OCI-LY1 (cell line): ENCODE measurements at regions not wholly inside any gene's neighbourhood (a gene's known extent, or its start where the extent isn't known, plus 50 kb on each side); places are given as distances from the start of the nearest gene placed in this dataset.

Experiments used
- H2AFZ ChIP-seq: fragments of 200-600 bp; sonication (generic), shearing (Covaris generic); 2 replicates; pipeline ENCODE4 v1.6.0; 2014; ENCODE audit warnings: antibody characterized with exemption, mild to moderate bottlenecking, low read length
- H3F3A ChIP-seq: fragments of 200-600 bp; sonication (generic), shearing (Covaris generic); 2 replicates; pipeline ENCODE4 v1.6.0; 2014; ENCODE audit warnings: mild to moderate bottlenecking, antibody characterized with exemption, low read length, moderate library complexity; ENCODE audit not compliant: insufficient read depth
- H3K27ac ChIP-seq: fragments of 200-600 bp; sonication (generic); 2 replicates; pipeline ENCODE4 v1.5.1; 2014; ENCODE audit warnings: low read length, mixed run types, mild to moderate bottlenecking, low read depth; ENCODE audit not compliant: poor library complexity, severe bottlenecking
- H3K27me3 ChIP-seq: fragments of 200-600 bp; sonication (generic); 2 replicates; pipeline ENCODE4 v1.6.0; 2014; ENCODE audit warnings: antibody characterized with exemption, mild to moderate bottlenecking, low read length, moderate library complexity; ENCODE audit not compliant: insufficient read depth
- H3K36me3 ChIP-seq: fragments of 200-600 bp; sonication (generic); 2 replicates; pipeline ENCODE4 v1.6.1; 2014; ENCODE audit warnings: mild to moderate bottlenecking, antibody characterized with exemption, low read length, moderate library complexity, mixed read lengths; ENCODE audit not compliant: insufficient read depth
- H3K4me1 ChIP-seq: fragments of 200-600 bp; sonication (generic); 2 replicates; pipeline ENCODE4 v1.5.1; 2014; ENCODE audit warnings: mild to moderate bottlenecking, low read length, moderate library complexity; ENCODE audit not compliant: insufficient read depth, severe bottlenecking
- H3K4me2 ChIP-seq: fragments of 200-600 bp; sonication (generic), shearing (Covaris generic); 2 replicates; pipeline ENCODE4 v1.6.1; 2014; ENCODE audit warnings: low read length
- H3K4me3 ChIP-seq: fragments of 200-600 bp; sonication (generic); 2 replicates; pipeline ENCODE4 v1.5.1; 2014; ENCODE audit warnings: low read length, low read depth, mild to moderate bottlenecking, mixed read lengths; ENCODE audit not compliant: poor library complexity, severe bottlenecking
- H3K79me2 ChIP-seq: fragments of 200-600 bp; shearing (Covaris generic); 2 replicates; pipeline ENCODE4 v1.6.1; 2016; ENCODE audit warnings: mixed run types, low read length, mixed read lengths; ENCODE audit not compliant: insufficient read depth
- H3K9ac ChIP-seq: fragments of 200-600 bp; sonication (generic), shearing (Covaris generic); 2 replicates; pipeline ENCODE4 v1.6.1; 2014; ENCODE audit warnings: mild to moderate bottlenecking, low read length, mixed read lengths
- H3K9me2 ChIP-seq: fragments of 200-600 bp; sonication (generic), shearing (Covaris generic); 2 replicates; pipeline ENCODE4 v1.6.1; 2014; ENCODE audit warnings: low read depth, mild to moderate bottlenecking, low read length, mixed read lengths
- H3K9me3 ChIP-seq: fragments of 200-600 bp; shearing (Covaris generic); 2 replicates; pipeline ENCODE4 v1.6.1; 2014; ENCODE audit warnings: low read length, mixed read lengths
- H4K20me1 ChIP-seq: fragments of 200-600 bp; sonication (generic), shearing (Covaris generic); 2 replicates; pipeline ENCODE4 v1.6.0; 2016; ENCODE audit warnings: mild to moderate bottlenecking, low read length; ENCODE audit not compliant: insufficient read depth
- EZH2 ChIP-seq: fragments of 200-600 bp; sonication (generic), shearing (Covaris generic); IDR thresholded peaks from 2 replicates; pipeline ENCODE4 v1.8.0; 2017; ENCODE audit warnings: borderline replicate concordance, mixed run types, mild to moderate bottlenecking, antibody characterized with exemption, low read length, moderate library complexity, mixed read lengths
- TF ChIP-seq, protein P1 (sequence below): fragments of 200-600 bp; sonication (generic), shearing (Covaris generic); IDR thresholded peaks from 2 replicates; pipeline ENCODE4 v1.5.1; 2017; ENCODE audit warnings: mild to moderate bottlenecking, antibody characterized with exemption, low read length, moderate library complexity, mixed read lengths

DNA sequence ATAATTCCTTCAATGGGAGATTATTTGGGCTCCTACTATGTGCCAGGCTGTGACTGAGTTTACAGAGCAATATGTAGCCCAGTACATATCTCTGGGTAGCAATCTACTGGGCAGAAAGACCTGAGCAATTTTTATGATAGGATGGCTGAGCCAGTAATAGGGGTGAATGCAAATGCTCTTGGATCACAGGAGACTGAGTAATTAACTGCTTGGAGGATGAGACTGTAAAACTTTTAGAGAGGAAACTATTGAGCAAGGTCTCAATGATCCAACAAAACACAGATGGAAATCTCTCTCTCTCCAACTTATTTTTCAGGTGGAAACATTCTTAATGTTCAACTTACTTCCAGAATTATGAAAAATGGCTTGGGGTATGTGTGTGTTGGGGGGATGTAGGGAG lies 402.2 kb downstream of the AEBP2 start:
- Histone ChIP-seq H3F3A (no peaks in the 10 kb centered on the region), H3K27me3 (no peaks in the 10 kb centered on the region), H4K20me1 (no peaks in the 10 kb centered on the region), H2AFZ (no peak overlapping the region), H3K4me3 (no peak overlapping the region), H3K79me2 (no peaks in the 10 kb centered on the region), H3K4me1 (peaks cover 10% of the 10 kb centered on the region), H3K9me2 (no peaks in the 10 kb centered on the region), H3K27ac (no peak overlapping the region), H3K4me2 (no peak overlapping the region), H3K9me3 (no peaks in the 10 kb centered on the region), H3K36me3 (no peaks in the 10 kb centered on the region), H3K9ac (no peak overlapping the region)
- TF ChIP-seq EZH2 = no peak
- TF ChIP-seq, protein P1, sequence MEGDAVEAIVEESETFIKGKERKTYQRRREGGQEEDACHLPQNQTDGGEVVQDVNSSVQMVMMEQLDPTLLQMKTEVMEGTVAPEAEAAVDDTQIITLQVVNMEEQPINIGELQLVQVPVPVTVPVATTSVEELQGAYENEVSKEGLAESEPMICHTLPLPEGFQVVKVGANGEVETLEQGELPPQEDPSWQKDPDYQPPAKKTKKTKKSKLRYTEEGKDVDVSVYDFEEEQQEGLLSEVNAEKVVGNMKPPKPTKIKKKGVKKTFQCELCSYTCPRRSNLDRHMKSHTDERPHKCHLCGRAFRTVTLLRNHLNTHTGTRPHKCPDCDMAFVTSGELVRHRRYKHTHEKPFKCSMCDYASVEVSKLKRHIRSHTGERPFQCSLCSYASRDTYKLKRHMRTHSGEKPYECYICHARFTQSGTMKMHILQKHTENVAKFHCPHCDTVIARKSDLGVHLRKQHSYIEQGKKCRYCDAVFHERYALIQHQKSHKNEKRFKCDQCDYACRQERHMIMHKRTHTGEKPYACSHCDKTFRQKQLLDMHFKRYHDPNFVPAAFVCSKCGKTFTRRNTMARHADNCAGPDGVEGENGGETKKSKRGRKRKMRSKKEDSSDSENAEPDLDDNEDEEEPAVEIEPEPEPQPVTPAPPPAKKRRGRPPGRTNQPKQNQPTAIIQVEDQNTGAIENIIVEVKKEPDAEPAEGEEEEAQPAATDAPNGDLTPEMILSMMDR = no peak

DNA sequence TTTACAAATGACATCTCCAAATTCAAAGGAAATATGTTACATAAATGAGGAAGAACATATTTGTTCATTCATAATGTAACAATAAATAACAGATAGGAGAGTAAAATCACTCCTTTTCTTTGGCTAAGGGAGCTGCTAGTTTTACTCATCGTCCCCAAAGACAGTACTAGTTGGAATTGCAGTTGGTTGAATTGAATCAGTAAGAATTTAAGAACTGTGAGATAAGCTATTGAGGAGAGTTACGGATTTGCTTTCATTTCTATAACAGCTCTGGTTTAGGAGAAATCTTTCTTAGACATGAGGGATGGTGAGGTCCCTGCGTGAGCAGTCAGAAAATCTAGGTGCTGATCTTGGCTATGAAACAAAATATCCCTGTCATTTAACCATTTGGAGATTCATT lies 402.8 kb downstream of the AEBP2 start:
- H3K4me1 ChIP-seq = peaks cover 17% of the 10 kb centered on the region
- H2AFZ ChIP-seq = no peak overlapping the region

GRCh38 chr12:19844224-19844623 lies 404.9 kb downstream of the AEBP2 start:
- Histone ChIP-seq H3K27ac (no peak overlapping the region), H3K79me2 (no peaks in the 10 kb centered on the region), H3K9ac (no peak overlapping the region), H3K27me3 (no peaks in the 10 kb centered on the region), H4K20me1 (no peaks in the 10 kb centered on the region), H3K4me3 (no peak overlapping the region), H3F3A (no peaks in the 10 kb centered on the region), H3K4me2 (no peak overlapping the region), H3K36me3 (no peaks in the 10 kb centered on the region), H3K4me1 (peaks cover 26% of the 10 kb centered on the region), H3K9me3 (no peaks in the 10 kb centered on the region; the same call in 1 of the 2 replicates), H2AFZ (no peak overlapping the region), H3K9me2 (no peaks in the 10 kb centered on the region)
- TF ChIP-seq, protein P1 = no peak
- TF ChIP-seq EZH2 = no peak

More for the DNA sequence above, 402.8 kb downstream of the AEBP2 start:
- TF ChIP-seq EZH2 = no peak
- TF ChIP-seq, protein P1 = no peak
- Histone ChIP-seq H3K79me2 (no peaks in the 10 kb centered on the region), H3K9me2 (no peaks in the 10 kb centered on the region), H3K4me2 (no peak overlapping the region), H3K9ac (no peak overlapping the region), H4K20me1 (no peaks in the 10 kb centered on the region), H3K27me3 (no peaks in the 10 kb centered on the region), H3K27ac (no peak overlapping the region), H3K4me3 (no peak overlapping the region), H3K9me3 (no peaks in the 10 kb centered on the region), H3K36me3 (no peaks in the 10 kb centered on the region), H3F3A (no peaks in the 10 kb centered on the region)
